ENCODE measurements at regions not wholly inside any gene's neighbourhood (a gene's known extent, or its start where the extent isn't known, plus 50 kb on each side); places are given as distances from the start of the nearest gene placed in this dataset.

DNA sequence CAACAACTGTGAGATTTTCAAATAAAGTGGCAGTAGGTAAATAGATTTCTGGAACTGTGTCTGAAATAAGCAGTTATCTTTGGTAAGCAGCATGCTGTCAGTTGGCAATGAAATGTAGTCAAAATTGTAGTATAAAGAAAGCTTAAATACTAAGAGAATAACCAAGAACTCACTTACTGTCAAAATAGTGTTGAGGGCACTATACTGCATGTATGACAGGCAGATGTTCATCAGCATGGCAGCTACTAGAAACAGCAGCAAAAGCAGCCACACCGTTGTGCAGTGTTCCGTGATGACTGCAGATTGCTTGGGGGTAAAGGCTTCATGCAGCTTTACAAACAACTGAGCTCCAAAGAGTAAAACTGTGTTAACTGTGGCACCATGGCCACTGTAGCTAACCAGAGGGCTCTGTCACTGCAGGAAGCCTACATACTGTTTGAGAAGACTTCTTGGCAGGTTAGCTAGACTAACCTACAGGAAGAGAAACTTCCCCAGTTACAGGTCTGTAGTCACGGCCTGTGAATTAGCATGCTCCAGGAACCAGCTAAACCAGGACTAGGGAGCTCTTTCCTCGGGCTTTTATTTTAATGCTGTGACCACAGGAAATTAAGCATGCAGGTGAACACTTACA, 459.7 kb downstream of the TBL1XR1 start:
- FAIRE-seq = no peak

GRCh38 chr3:176734146-176734545, 463.1 kb downstream of the TBL1XR1 start:
- no peak for FAIRE-seq

More for the DNA sequence above, 459.7 kb downstream of the TBL1XR1 start:
- no peak for DNase-seq (ENCODE audit: low spot score)

DNA sequence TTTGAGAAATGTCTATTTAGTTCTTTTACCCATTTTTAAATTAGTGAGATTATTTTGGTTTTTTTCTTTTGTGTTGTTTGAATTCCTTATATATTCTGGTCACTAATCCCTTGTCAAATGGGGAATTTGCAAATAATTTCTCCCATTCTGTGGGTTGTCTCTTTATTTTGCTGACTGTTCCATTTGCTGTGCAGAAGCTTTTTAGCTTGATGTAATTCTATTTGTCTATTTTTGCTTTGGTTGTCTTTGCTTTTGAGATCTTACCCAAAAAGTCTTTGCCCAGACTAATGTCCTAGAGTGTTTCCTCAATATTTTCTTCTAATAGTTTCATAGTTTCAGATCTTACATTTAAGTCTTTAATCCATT, 472.9 kb downstream of the TBL1XR1 start:
- DNase-seq (ENCODE audit: low spot score) (no peak), FAIRE-seq (no peak)

More at GRCh38 chr3:176734146-176734545, 463.1 kb downstream of the TBL1XR1 start:
- DNase-seq (ENCODE audit: low spot score) = no peak

DNA sequence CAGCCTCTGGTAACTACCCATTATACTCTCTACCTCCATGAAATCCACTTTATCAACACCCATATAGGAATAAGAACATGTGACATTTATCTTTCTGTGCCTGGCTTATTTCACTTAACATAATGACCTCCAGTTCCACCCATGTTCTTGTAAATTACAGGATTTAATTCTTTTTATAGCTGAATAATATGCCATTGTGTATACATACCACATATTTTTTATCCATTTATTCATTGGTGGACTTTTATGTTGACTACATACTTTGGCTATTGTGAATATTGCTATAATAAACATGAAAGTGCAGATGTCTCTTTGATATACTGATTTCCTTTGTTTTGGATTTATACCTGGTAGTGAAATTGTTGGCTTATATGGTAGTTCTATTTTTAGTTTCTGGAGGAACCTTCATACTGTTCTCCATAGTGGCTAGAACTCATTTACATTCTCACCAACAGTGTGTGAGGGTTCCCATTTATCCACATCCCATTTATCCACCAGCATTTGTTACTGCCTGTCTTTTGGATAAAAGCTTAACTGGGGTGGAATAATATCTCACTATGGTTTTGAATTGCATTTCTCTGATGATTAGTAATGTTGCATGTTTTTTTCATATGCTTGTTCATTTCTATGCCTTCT, 473.4 kb downstream of the TBL1XR1 start:
- DNase-seq (ENCODE audit: low spot score) (no peak), FAIRE-seq (no peak)

GRCh38 chr3:176714034-176714433, 483.2 kb downstream of the TBL1XR1 start:
- FAIRE-seq (no peak), DNase-seq (ENCODE audit: low spot score) (no peak)

DNA sequence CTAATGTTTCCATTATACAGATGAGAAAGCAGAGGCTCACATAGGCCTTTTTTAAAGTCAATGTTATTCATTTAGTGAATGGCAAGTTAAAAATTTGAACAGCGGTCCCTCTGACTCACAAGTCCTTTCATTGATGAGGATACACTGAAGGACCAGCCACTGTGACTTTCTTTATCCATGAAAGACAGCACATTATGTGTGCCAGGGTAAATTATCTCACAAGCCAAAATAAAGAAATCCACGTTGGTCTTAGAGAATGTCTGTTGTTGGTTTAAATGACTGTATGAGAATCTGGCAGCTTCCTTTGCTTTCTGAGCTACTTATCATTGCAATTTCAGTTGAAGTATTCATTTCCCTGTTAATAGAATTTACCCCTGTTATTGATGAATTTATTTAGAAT, 485.1 kb downstream of the TBL1XR1 start:
- DNase-seq (ENCODE audit: low spot score) (no peak), FAIRE-seq (no peak)

- DNase-seq (ENCODE audit: low spot score) (no peak), FAIRE-seq (no peak)
These were observed 498.0 kb downstream of the TBL1XR1 start for GRCh38 chr3:176699288-176699687.

- no peak for FAIRE-seq
- DNase-seq (ENCODE audit: low spot score) = no peak
These were observed 499.9 kb downstream of the TBL1XR1 start for GRCh38 chr3:176697284-176697889.

DNA sequence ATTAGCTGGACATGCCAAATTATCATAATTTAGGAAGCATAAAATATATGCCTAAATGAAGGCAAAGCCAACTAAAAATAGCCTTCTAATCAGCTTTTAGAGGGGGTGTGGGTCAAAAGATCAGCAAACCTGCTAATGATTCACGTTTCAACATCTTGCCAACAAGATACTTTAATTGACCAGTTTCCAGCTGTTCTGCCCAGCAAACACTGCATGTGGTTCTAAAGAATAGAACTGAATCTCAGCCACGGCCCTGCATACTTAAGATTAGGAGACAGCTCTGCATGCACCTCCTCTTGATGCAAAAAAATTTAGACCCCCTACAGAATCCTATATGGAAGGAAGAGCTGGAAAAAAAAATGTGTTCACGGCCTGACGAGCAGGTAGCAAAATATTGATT, 500.5 kb downstream of the TBL1XR1 start:
- FAIRE-seq (no peak), DNase-seq (ENCODE audit: low spot score) (no peak)

DNA sequence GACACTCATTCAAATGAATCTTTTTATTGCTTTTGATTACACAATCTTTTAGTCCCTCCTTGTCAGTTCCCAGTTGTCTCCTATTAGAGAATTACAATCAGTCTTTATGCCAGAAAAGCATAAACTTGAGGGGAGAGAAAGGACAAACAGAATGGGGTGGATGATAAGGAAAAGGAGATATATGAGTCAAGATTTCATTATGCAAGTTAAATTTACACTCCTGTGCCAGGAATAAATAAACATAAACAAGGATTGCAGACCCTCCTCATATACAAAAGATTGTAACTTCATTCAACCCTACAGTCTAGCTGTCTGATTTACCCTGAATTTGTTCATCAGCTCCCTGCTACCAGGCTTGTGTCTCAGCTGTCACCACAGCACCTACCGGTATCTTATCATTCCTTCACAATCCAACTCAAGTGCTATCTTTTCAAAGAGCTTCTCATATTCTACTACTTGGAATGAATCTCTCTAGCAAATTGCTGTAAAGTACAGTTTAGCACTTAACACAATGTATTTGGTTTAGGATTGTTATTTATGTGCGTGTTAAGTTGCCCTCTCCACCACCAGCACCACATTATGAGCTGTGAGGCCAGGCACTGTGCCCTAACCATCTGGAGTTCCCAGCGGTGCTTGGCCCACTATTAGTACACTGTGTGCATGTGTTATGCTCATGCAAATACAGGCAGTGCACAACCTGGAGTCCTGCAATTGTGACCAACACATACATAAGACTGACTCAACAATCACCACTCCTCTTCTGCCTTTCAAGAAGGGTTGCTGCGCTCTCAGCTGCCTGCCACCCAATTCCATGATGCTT, 504.1 kb downstream of the TBL1XR1 start:
- DNase-seq (ENCODE audit: low spot score) (no peak), FAIRE-seq (no peak)

GRCh38 chr3:176692199-176692965, 504.9 kb downstream of the TBL1XR1 start:
- DNase-seq (ENCODE audit: low spot score) (no peak), FAIRE-seq (no peak)

DNA sequence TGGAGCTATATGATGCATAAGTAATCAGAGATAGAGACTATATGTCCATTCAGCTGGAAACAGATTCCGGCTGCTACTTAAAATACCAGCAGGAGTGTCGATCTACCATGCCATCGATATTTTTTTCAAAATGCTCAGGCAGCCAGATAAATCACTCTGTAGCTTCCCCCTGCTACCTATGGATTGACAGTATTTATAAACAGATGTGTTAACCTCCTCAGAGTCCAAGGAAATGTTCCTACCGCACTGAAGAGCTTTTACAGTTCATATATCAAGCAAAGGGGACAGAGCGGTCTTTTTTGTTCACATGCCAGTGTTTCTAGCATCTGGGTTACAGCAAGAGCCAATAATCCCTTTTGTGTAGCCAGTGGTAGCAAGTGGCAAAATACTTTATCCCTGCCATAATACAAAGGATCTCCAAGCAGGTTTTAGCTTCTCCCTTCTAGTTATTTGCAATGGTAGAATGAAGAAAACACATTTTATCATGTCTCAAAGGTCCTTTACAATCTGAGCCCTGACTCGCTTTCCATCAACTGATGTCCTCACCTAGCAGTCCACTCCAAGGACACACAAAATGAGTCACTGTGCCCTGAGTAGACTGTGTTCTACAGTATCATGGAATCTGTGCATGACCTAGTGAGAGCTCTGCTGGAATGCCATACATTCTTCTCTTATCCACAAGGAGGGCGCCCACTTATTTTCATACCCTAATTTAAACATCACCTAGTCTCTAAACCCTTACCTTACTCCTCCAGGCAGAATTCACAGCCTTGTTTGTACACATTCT, 507.0 kb downstream of the TBL1XR1 start:
- no peak for DNase-seq (ENCODE audit: low spot score)
- FAIRE-seq = no peak

DNA sequence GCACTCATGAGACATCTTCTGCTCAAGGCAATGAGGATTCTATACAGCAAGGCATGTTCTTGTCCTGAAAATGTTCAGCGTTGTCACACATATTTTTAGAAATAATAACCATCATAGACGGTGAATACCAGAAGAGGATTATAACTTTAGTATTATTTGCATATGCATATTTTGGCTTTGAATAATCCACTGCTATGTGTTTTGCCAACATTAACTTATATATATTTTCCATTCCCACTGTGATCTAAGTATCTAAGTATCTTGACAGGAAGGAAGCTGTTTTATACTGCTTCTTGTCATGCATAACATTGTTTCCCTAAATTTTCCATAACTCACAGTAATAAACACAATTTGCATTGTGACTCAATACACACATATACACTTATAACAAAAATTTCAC, 509.5 kb downstream of the TBL1XR1 start:
- FAIRE-seq (no peak), DNase-seq (ENCODE audit: low spot score) (no peak)

DNA sequence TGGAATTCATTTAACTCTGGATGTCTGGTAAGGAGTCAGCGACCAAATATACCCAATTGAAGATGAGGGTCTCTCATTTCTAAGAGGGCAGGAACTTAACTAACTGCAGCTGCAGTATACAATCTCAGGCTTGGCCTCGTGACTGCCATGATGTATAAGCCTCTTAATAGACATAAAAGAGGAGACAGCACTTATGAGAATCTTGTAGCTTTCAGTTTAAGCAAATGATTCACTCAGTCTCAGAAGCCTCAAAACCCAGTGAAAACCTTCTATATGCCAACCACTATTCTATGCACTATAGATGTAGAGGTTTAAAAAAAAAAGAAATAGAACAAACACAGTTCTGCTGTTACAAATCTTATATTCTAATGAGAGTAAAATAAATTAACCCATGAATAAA, 513.9 kb downstream of the TBL1XR1 start:
- FAIRE-seq (no peak), DNase-seq (ENCODE audit: low spot score) (no peak)

GRCh38 chr3:176663837-176664831, 533.1 kb downstream of the TBL1XR1 start:
- DNase-seq (ENCODE audit: low spot score) = peak; percentile 12
- no peak for FAIRE-seq

- DNase-seq (ENCODE audit: low spot score) = no peak
- FAIRE-seq = no peak
These were observed 533.9 kb downstream of the TBL1XR1 start for GRCh38 chr3:176663387-176663786.

- DNase-seq (ENCODE audit: low spot score) (no peak), FAIRE-seq (no peak)
These were observed 535.8 kb downstream of the TBL1XR1 start for GRCh38 chr3:176661432-176661964.

DNA sequence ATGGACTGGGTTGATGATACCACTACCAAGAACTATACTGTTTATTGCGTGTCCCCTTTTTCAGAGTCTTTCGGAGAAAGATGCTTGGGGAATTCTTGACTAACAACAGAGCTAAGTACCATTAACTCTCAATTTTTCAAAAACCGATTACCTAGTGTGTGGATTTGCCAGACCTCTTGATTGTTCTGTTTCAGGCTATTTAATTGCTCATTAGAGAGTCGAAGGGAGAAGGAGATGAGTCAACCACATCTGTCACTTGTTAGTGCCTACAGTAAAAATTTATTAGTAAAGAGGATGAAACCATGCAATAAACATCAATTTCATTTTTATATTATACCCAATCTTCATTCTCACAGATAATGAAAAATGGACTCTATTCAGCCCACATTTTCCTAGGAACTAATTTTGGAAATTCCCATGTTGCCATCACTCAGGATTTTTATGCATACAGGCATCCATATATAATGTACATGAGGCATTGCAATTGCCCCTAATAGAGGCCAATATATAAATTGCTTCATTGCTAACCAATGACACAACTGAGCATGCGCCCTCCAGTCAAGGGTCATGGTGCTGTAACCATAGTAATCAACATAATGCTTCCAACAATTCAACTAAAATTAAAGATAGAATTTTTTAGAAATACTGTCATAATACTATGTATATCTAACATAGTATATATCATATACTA, 541.7 kb downstream of the TBL1XR1 start:
- DNase-seq (ENCODE audit: low spot score) (no peak), FAIRE-seq (no peak)
